ENCODE measurements at regions not wholly inside any gene's neighbourhood (a gene's known extent, or its start where the extent isn't known, plus 50 kb on each side); places are given as distances from the start of the nearest gene placed in this dataset.
A peak's percentile ranks its signal among the peaks of the same experiment; 100 is the strongest.
"Not testable (repeated sequence)": the region's sequence is repeated elsewhere in the genome, so short reads cannot be mapped to it uniquely, and the experiment has no call there.

- DNase-seq (ENCODE audit: low spot score), result no peak
Measured at GRCh38 chr11:70549386-70549785, 151.1 kb downstream of the CTTN start.

GRCh38 chr11:70549796-70550195 lies 151.5 kb downstream of the CTTN start:
- DNase-seq (ENCODE audit: low spot score), result no peak

- DNase-seq (ENCODE audit: low spot score), result no peak
Measured at GRCh38 chr11:70550456-70551195, 152.3 kb downstream of the CTTN start.

GRCh38 chr11:70551351-70552166 lies 153.2 kb downstream of the CTTN start:
- DNase-seq (ENCODE audit: low spot score), result peak; percentile 59

GRCh38 chr11:70552167-70553150 lies 154.1 kb downstream of the CTTN start:
- DNase-seq (ENCODE audit: low spot score), result no peak

GRCh38 chr11:70555078-70555477 lies 156.7 kb downstream of the CTTN start:
- DNase-seq (ENCODE audit: low spot score), result no peak

GRCh38 chr11:70556884-70557741 lies 158.8 kb downstream of the CTTN start:
- no peak for DNase-seq (ENCODE audit: low spot score)

- DNase-seq (ENCODE audit: low spot score), result no peak
Measured at GRCh38 chr11:70557742-70558485, 159.6 kb downstream of the CTTN start.

GRCh38 chr11:70558681-70559080 lies 160.4 kb downstream of the CTTN start:
- no peak for DNase-seq (ENCODE audit: low spot score)

- no peak for DNase-seq (ENCODE audit: low spot score)
Measured at GRCh38 chr11:70559516-70559915, 161.2 kb downstream of the CTTN start.

- not testable (repeated sequence) for DNase-seq (ENCODE audit: low spot score)
Measured at GRCh38 chr11:70560621-70561020, 162.3 kb downstream of the CTTN start.

GRCh38 chr11:70566768-70567530 lies 168.6 kb downstream of the CTTN start:
- no peak for DNase-seq (ENCODE audit: low spot score)

- no peak for DNase-seq (ENCODE audit: low spot score)
Measured at GRCh38 chr11:70567680-70568034, 169.3 kb downstream of the CTTN start.

- peak; percentile 93 for DNase-seq (ENCODE audit: low spot score)
Measured at GRCh38 chr11:70568035-70568813, 169.9 kb downstream of the CTTN start.

GRCh38 chr11:70568814-70569617 lies 170.7 kb downstream of the CTTN start:
- DNase-seq (ENCODE audit: low spot score), result no peak

- DNase-seq (ENCODE audit: low spot score), result no peak
Measured at GRCh38 chr11:70569618-70569890, 171.2 kb downstream of the CTTN start.

GRCh38 chr11:70569996-70570692 lies 171.8 kb downstream of the CTTN start:
- DNase-seq (ENCODE audit: low spot score), result no peak

Measured in hepatic stellate cell (primary cell).